ENCODE measurements at regions not wholly inside any gene's neighbourhood (a gene's known extent, or its start where the extent isn't known, plus 50 kb on each side); places are given as distances from the start of the nearest gene placed in this dataset.

DNA sequence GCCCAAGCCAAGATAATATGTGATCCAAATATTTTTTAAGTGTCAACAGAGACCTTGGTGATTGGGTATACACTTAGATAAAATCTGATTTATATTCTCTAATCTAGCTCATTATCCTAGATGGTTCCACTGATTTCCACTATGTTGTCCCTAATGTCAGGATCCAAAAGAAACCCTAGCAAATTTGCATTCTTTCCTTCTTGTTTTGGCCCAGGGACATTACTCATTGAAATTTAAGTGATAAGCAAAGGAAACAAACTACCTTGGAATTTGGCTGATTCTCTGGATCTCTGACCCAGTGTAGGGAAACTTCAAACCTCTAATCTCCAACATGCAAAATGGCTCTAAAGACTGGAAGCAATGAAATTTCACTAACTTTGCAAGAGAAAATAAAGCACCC is 179.8 kb upstream of the MEIS1 start:
- H3K27me3 ChIP-seq (ENCODE audit: control insufficient read depth, insufficient read depth, low read length): no peaks in the 10 kb centered on the region; the same call in 1 of the 2 replicates
- ChIA-PET CTCF (no interaction called here), POLR2A (no interaction called here)
- H3K9me3 ChIP-seq (ENCODE audit: control insufficient read depth, insufficient read depth, low read depth, low read length): no peaks in the 10 kb centered on the region
- H3K4me3 ChIP-seq (ENCODE audit: low read depth in 2 of 2, low read length in 2 of 2): no peak overlapping the region
- ATAC-seq (no peak), DNase-seq (ENCODE audit: low read depth, low spot score) (no peak)
- in situ Hi-C loops (cut with HindIII; ENCODE audit: low pct_unique_long_range_greater_than_20kb, low sequenced_read_pairs): no loop called here
- no peaks in the 10 kb centered on the region for H3K36me3 ChIP-seq (ENCODE audit: control insufficient read depth, insufficient read depth, low read length)
- TF ChIP-seq, protein P1, sequence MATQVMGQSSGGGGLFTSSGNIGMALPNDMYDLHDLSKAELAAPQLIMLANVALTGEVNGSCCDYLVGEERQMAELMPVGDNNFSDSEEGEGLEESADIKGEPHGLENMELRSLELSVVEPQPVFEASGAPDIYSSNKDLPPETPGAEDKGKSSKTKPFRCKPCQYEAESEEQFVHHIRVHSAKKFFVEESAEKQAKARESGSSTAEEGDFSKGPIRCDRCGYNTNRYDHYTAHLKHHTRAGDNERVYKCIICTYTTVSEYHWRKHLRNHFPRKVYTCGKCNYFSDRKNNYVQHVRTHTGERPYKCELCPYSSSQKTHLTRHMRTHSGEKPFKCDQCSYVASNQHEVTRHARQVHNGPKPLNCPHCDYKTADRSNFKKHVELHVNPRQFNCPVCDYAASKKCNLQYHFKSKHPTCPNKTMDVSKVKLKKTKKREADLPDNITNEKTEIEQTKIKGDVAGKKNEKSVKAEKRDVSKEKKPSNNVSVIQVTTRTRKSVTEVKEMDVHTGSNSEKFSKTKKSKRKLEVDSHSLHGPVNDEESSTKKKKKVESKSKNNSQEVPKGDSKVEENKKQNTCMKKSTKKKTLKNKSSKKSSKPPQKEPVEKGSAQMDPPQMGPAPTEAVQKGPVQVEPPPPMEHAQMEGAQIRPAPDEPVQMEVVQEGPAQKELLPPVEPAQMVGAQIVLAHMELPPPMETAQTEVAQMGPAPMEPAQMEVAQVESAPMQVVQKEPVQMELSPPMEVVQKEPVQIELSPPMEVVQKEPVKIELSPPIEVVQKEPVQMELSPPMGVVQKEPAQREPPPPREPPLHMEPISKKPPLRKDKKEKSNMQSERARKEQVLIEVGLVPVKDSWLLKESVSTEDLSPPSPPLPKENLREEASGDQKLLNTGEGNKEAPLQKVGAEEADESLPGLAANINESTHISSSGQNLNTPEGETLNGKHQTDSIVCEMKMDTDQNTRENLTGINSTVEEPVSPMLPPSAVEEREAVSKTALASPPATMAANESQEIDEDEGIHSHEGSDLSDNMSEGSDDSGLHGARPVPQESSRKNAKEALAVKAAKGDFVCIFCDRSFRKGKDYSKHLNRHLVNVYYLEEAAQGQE (IDR thresholded peaks at IDR 0.05; ENCODE audit: insufficient read depth in 1 of 2, low read depth in 2 of 2, low read length in 1 of 2): no peak
- TF ChIP-seq, protein P2, sequence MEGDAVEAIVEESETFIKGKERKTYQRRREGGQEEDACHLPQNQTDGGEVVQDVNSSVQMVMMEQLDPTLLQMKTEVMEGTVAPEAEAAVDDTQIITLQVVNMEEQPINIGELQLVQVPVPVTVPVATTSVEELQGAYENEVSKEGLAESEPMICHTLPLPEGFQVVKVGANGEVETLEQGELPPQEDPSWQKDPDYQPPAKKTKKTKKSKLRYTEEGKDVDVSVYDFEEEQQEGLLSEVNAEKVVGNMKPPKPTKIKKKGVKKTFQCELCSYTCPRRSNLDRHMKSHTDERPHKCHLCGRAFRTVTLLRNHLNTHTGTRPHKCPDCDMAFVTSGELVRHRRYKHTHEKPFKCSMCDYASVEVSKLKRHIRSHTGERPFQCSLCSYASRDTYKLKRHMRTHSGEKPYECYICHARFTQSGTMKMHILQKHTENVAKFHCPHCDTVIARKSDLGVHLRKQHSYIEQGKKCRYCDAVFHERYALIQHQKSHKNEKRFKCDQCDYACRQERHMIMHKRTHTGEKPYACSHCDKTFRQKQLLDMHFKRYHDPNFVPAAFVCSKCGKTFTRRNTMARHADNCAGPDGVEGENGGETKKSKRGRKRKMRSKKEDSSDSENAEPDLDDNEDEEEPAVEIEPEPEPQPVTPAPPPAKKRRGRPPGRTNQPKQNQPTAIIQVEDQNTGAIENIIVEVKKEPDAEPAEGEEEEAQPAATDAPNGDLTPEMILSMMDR (IDR thresholded peaks at IDR 0.05): no peak
- TF ChIP-seq POLR2AphosphoS5 (IDR thresholded peaks at IDR 0.05; ENCODE audit: low read depth, low read length) (no peak), TCF7L2 (IDR thresholded peaks at IDR 0.05; ENCODE audit: low read depth, low read length) (no peak), SIN3A (IDR thresholded peaks at IDR 0.05; ENCODE audit: borderline replicate concordance, insufficient read depth, low read depth, low read length) (no peak)
- intact Hi-C loops (cut with micrococcal nuclease; ENCODE audit: unreplicated experiment): no loop called here
- H3K4me1 ChIP-seq (ENCODE audit: control insufficient read depth, insufficient read depth, low read length): no peaks in the 10 kb centered on the region
- BruUV-seq (replicated peaks): no TSS peak
- H3K27ac ChIP-seq (ENCODE audit: low read length): no peak overlapping the region

DNA sequence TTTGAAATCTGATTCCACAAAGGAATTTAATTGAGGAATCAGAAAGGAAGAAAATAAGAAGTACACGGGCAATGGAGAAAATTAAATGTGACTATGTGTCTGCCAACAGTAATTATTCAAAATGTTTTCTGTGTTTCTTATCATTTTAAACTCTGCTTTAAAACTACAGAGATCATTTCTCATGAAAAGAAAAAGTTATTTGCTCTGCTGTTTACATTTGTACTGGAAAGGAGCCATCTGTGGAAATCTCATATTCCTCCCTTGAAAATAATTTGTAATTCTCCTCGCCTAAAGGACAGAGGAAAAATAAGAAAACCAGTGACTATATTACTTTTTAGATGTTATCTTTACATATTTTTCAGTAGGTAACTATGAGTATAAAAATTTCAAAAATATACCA is 181.9 kb upstream of the MEIS1 start:
- Histone ChIP-seq H3K36me3 (ENCODE audit: control insufficient read depth, insufficient read depth, low read length) (no peaks in the 10 kb centered on the region), H3K4me3 (ENCODE audit: low read depth in 2 of 2, low read length in 2 of 2) (no peak overlapping the region), H3K4me1 (ENCODE audit: control insufficient read depth, insufficient read depth, low read length) (no peaks in the 10 kb centered on the region), H3K9me3 (ENCODE audit: control insufficient read depth, insufficient read depth, low read depth, low read length) (no peaks in the 10 kb centered on the region), H3K27ac (ENCODE audit: low read length) (no peak overlapping the region), H3K27me3 (ENCODE audit: control insufficient read depth, insufficient read depth, low read length) (no peaks in the 10 kb centered on the region; the same call in 1 of the 2 replicates)
- in situ Hi-C loops (cut with HindIII; ENCODE audit: low pct_unique_long_range_greater_than_20kb, low sequenced_read_pairs): no loop called here
- DNase-seq (ENCODE audit: low read depth, low spot score) (no peak), ATAC-seq (no peak)
- TF ChIP-seq SIN3A (IDR thresholded peaks at IDR 0.05; ENCODE audit: borderline replicate concordance, insufficient read depth, low read depth, low read length) (no peak), TCF7L2 (IDR thresholded peaks at IDR 0.05; ENCODE audit: low read depth, low read length) (no peak), POLR2AphosphoS5 (IDR thresholded peaks at IDR 0.05; ENCODE audit: low read depth, low read length) (no peak)
- TF ChIP-seq, protein P2 (IDR thresholded peaks at IDR 0.05): no peak
- TF ChIP-seq, protein P1 (IDR thresholded peaks at IDR 0.05; ENCODE audit: insufficient read depth in 1 of 2, low read depth in 2 of 2, low read length in 1 of 2): no peak
- intact Hi-C loops (cut with micrococcal nuclease; ENCODE audit: unreplicated experiment): no loop called here
- ChIA-PET POLR2A (no interaction called here), CTCF (no interaction called here)
- BruUV-seq (replicated peaks): no TSS peak

Measured in Panc1 (cell line).